Activated CD4-positive, alpha-beta T cell treated with anti-CD3 and anti-CD28 coated beads, Interleukin-2, amount 50 U/mL, for 4 hours (primary cell): ENCODE measurements at regions not wholly inside any gene's neighbourhood (a gene's known extent, or its start where the extent isn't known, plus 50 kb on each side); places are given as distances from the start of the nearest gene placed in this dataset.

ENCODE experiments used
- DNase-seq, 2 experiments: peaks; one replicate each; pipeline ENCODE4 v3.0.0-alpha.2; 2020

DNA sequence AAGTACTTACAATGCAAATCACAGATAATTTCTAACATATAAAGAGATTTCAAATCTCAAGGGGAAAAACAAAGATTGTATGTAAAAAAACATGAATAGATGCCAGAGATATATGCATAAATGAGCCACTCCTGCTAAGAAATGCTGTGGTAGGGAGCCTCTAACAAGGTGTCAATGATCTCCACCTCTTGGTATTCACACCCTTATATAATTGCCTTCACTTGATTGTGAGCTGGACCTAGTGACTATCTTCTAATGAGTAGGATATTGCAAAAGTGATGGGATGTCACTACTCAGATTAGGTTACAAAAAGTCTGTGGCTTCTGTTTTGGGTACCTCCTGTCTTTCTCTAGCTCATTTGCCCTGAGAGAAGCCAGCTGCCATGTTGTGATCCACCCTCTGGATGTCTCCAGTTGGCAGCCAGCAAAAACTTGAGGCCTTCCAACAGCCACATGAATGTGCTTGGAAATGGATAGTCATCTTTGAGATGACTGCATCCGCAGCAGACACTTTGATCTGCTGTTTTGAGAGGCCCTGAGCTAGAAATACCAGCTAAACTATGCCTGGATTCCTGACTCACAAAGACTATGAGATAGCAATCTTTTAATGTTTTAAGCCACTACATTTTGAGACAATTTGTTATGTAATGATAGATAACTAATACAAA, 196.1 kb upstream of the FGGY start:
- no peak for DNase-seq

DNA sequence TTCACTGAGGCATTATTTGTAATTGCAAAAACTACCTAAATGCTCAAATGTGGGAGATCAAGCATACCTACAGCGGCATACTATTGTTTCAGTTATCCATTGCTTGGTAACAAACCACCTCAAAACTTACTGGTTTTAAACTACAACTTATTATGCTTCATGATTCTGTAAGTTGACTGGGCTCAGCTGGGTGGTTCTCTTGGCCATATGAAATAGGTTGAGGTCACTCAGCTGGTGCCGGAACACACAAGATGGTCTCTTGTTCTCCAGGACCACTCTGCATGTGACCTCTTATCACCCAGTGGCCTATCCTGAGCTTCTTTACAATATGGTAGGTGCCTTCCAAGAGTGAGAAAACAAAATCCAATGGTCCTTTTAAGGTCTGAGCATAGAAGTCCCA, 195.4 kb upstream of the FGGY start:
- DNase-seq = no peak

- no peak for DNase-seq
Observed at GRCh38 chr1:59103457-59103856, 193.4 kb upstream of the FGGY start.

GRCh38 chr1:59104191-59104760, 192.6 kb upstream of the FGGY start:
- no peak for DNase-seq

- DNase-seq = no peak
Observed at GRCh38 chr1:59105548-59106507, 191.1 kb upstream of the FGGY start.

- no peak for DNase-seq
Observed at GRCh38 chr1:59107516-59107915, 189.4 kb upstream of the FGGY start.

- no peak for DNase-seq
Observed at GRCh38 chr1:59107916-59108315, 189.0 kb upstream of the FGGY start.

- DNase-seq = no peak
Observed at GRCh38 chr1:59108481-59109317, 188.2 kb upstream of the FGGY start.

GRCh38 chr1:59110271-59110670, 186.6 kb upstream of the FGGY start:
- DNase-seq = no peak

DNA sequence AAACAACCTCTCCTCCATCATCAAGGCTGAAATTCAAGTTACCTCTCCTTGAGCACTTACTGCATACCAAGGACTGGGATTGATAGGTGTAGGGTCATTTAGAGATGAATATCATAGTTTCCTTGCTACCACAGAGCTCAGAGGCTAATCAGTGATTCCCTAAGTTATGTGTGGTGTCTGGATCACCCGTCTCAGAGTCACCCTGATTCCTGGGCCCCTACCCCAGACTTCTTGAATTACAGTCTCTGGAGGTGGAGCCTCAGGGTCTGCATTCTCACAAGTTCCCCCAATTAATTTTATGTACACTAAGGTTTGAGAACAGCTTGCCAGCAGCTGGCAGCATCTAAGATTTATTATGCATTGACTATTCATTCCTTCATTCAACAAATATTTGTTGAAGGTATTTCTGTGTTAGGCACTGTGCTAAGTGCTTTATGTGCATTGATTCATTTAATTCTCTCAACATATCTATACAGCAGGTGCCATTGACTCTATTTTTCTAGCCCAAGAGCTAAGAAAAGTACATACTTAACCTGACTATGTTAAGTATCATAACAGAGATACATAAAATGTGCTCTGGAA, 182.9 kb upstream of the FGGY start:
- no peak for DNase-seq

DNA sequence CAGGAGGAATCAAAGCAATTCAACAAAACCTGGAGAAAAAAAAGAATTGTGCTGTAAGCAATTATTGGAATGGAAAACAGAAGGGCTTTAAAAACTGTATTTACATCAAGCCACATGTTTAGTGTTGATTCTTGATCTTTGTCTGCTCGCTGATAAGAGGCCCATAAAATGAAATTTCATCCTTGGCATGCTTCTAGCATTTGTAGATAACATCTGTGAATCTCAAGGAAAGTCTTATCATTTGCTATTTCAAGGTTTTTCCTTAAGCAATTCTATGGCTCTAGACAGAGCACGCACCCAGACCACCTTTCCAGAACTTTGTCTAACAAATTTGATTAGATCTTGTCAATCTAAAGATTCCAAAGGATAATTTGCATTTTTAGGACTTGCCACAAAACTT, 181.0 kb upstream of the FGGY start:
- no peak for DNase-seq

DNA sequence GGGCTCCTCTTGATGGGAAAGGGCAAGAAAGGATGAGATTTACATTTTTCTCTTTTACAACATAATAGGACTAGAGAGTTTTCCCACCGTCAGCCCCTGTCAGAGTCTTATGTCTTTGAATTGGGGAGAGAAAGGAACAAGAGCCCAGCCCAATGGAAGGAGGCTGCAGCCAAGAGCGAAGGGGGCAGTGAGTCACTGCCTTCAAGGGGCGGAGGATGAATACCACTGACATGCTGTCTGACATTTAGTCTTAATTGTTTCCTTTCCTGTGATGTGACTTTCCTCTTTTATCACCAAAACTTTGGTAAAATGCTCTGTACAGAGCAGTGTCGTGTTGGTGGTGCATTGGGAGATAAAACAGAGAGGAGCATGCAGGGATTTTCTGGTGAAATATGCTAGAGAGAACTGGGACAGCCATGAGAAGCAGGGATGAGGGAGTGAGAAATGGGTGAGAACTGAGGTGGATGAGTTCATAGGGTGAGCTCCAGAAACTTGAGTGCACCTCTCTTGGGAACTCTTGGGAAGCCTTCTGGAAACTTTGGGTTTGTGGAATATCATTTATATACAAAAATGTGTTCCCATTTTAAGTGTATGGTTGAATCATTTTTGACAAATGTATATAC, 179.9 kb upstream of the FGGY start:
- no peak for DNase-seq

DNA sequence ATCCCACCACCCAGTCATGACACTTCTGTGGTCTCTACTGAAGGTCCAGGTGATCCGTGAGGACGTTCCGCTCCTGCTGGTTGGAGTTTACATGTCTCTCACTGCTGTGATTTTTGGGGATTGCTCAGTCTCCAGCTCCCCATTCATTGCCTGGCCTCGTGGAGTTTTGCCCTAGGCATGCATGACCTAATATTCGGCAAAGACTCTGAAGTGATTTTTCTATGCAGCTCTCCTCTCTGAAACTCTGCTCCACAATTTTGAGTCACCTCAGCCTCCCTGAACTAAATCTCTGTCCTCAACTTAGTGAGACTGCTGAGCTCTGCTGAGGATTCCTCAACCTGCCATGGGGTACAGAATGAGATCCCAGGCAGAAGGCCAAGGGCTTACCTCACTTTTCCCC, 174.4 kb upstream of the FGGY start:
- DNase-seq = no peak

- no peak for DNase-seq
Observed at GRCh38 chr1:59123081-59123681, 173.7 kb upstream of the FGGY start.

- DNase-seq = no peak
Observed at GRCh38 chr1:59124166-59124565, 172.7 kb upstream of the FGGY start.

DNA sequence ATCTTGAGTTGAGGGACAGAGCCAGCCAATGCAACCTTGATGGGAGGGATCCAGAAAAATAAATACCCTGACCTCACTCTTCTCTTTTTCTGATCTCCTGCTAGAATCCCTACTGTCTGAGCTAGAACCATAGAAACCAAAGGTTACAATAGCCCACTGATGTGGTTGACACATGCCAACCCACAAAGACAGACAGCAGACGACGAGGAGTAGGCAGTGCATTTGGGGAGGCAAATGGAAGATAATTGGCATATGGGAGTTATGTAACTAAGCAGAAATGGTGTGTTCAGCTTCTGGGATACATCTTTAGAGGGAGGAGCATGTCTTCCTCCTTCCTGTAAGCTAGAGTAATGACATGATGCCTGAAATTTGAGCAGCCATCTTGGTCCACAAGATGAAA, 171.7 kb upstream of the FGGY start:
- DNase-seq = no peak

- no peak for DNase-seq
Observed at GRCh38 chr1:59125676-59126320, 171.1 kb upstream of the FGGY start.

- DNase-seq = no peak
Observed at GRCh38 chr1:59126366-59126765, 170.5 kb upstream of the FGGY start.

DNA sequence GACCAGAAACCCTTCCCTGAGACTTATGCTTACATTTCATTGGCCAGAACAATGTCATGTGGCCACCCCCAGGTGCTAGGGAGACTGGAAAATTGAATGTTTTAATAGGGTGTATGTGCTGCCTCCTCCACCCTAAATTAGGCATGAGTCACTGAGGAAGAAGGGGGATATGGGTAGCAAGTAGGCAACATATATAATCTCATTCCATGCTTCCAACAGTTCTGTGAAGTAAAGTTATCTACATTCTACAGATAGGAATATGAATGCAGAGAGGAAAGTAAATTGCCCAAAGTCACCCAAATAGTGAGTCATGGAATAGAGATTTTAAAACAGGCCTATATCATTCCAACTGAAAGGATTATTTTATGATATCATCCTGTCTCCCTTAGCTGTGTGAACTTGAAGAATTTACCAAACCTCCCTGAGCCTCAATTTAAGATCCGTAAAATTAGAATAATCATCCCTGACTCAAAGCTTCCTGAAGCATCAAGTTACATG, 168.6 kb upstream of the FGGY start:
- DNase-seq = no peak

GRCh38 chr1:59128784-59129227, 168.1 kb upstream of the FGGY start:
- no peak for DNase-seq

DNA sequence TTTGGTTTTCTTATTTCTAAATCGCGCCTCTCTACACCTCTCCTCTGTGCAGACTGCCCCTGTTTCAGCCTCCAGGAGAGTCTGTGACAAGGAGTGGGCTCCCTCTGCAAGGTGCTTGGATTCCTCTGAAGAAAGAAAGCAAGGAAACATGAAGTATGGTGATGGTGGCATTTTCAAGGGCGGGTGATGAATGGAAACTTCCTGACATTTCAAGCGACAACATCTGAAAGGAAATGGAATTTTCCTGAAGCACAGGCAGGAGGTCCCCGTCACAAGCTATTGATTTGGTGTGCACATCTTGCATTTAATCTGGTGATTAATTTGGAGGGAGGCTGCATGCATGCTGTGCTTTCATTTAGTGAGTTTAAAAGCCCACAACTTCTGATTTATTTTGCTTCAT, 164.6 kb upstream of the FGGY start:
- DNase-seq = no peak
